ENCODE measurements at regions not wholly inside any gene's neighbourhood (a gene's known extent, or its start where the extent isn't known, plus 50 kb on each side); places are given as distances from the start of the nearest gene placed in this dataset.
"Not testable (repeated sequence)": the region's sequence is repeated elsewhere in the genome, so short reads cannot be mapped to it uniquely, and the experiment has no call there.

DNA sequence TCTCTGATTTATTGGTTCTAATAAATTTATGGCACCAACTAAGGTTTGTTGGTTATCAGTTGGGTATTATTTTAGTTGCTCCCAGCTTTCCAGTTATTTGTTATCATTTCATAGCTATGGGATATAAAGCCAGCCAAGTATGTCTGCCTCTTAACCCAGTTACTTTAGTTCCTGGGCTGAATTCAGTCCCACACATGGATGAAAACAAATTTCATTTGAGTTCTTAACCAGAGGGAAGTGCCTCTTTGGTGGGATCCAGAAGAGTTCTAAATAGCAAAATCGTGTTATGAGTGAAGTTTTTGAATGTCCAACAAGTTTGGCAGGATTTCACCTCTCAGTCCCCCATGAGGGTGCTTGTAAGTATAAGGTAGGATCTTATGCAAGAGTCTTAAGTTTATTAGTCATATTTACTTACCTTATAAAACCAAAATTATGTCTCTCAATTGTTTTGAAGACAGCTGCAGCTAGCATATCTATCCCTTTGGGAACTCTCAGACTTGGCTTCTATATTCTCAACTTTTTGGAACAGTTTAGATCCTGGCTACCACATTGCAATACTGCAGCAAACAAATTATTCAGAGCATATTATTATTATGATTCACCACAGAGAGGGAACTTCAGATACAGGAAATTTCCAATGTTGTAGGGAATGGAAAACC is 683.6 kb downstream of the BCKDHB start:
- peaks cover 8% of the 10 kb centered on the region for H3K9me3 Mint-ChIP-seq
- no peaks in the 10 kb centered on the region for H3K36me3 Mint-ChIP-seq (ENCODE audit: low read depth)
- no peaks in the 10 kb centered on the region for H3K4me1 Mint-ChIP-seq (ENCODE audit: low read depth)
- H3K4me3 Mint-ChIP-seq, result no peak overlapping the region
- DNase-seq, result no peak
- no peaks in the 10 kb centered on the region for H3K27me3 Mint-ChIP-seq
- no peak overlapping the region for H3K27ac Mint-ChIP-seq

DNA sequence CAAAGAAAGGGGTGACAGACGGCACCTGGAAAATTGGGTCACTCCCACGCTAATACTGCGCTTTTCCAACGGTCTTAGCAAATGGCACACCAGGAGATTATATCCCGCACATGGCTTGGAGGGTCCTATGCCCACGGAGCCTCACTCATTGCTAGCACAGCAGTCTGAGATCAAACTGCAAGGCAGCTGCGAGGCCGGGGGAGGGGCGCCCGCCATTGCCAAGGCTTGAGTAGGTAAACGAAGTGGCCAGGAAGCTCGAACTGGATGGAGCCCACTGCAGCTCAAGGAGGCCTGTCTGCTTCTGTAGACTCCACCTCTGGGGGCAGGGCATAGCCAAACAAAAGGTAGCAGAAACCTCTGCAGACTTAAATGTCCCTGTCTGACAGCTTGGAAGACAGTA is 676.8 kb downstream of the BCKDHB start:
- not testable (repeated sequence) for H3K27me3 Mint-ChIP-seq; DNase-seq; H3K4me1 Mint-ChIP-seq (ENCODE audit: low read depth); H3K4me3 Mint-ChIP-seq; H3K36me3 Mint-ChIP-seq (ENCODE audit: low read depth); H3K27ac Mint-ChIP-seq
- peaks cover 15% of the 10 kb centered on the region for H3K9me3 Mint-ChIP-seq

DNA sequence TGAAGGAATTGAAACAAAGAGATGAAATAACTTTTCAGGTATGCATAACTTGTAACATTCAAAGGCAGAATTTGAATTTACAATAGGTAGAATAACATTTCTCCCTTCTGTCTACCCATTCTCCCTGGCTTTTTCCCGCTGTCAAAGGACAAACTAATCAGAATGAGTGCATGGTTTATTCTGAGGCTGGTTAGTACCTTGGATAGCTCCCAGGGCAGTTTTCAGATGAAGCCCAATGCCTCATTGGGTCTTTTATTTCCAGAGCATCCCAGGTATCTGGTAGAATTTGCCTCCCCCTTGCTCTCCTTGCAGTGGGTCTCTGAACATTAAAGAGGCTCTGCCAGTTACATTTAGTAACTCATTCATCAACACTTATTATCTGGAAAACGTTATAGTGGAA is 665.5 kb downstream of the BCKDHB start:
- Mint-ChIP-seq H3K27me3 (no peaks in the 10 kb centered on the region), H3K27ac (no peak overlapping the region), H3K9me3 (no peaks in the 10 kb centered on the region), H3K36me3 (ENCODE audit: low read depth) (no peaks in the 10 kb centered on the region), H3K4me3 (no peak overlapping the region), H3K4me1 (ENCODE audit: low read depth) (no peaks in the 10 kb centered on the region)
- no peak for DNase-seq

DNA sequence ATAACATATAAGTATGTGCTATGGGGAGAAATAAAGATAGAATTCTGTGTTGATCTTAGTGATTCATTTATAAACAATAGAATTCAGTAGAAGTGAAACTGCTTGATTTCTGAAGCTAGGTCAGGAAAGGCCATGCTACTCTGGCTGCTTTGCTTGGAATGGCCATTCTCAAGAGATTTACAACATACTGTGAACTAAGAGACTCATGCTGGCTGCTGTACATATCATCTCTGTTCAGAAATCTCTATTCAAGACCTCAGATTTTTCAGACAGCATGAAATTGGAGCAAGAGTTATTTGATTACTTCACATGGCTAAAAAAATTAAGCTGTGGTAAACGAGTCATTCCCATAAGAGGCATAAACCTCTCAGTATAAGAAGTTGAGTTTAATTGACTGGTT is 662.6 kb downstream of the BCKDHB start:
- no peaks in the 10 kb centered on the region for H3K4me1 Mint-ChIP-seq (ENCODE audit: low read depth)
- peaks cover 8% of the 10 kb centered on the region for H3K9me3 Mint-ChIP-seq
- H3K4me3 Mint-ChIP-seq, result no peak overlapping the region
- no peak overlapping the region for H3K27ac Mint-ChIP-seq
- no peaks in the 10 kb centered on the region for H3K36me3 Mint-ChIP-seq (ENCODE audit: low read depth)
- DNase-seq, result no peak
- H3K27me3 Mint-ChIP-seq, result no peaks in the 10 kb centered on the region

DNA sequence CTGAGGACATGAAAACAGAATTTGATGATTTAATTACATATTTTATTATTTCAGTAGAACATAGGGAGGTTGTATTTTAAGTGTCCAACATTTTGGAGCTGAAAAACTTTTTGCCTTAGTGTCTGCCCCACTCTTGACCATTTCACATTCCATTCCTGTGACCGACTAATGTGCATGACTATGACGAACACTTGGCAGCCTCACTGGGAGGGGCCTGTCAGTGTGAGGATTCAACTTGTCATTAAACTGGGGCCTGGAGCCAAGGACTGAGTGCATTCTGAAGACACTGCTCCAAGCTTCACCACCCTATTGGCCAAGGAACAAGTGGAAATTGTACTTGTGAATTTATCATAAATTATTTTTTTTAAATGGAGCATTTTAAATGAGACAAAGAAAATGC is 661.3 kb downstream of the BCKDHB start:
- Mint-ChIP-seq H3K36me3 (ENCODE audit: low read depth) (no peaks in the 10 kb centered on the region), H3K27me3 (no peaks in the 10 kb centered on the region), H3K27ac (no peak overlapping the region), H3K4me3 (no peak overlapping the region), H3K9me3 (peaks cover 11% of the 10 kb centered on the region), H3K4me1 (ENCODE audit: low read depth) (no peaks in the 10 kb centered on the region)
- DNase-seq, result no peak

DNA sequence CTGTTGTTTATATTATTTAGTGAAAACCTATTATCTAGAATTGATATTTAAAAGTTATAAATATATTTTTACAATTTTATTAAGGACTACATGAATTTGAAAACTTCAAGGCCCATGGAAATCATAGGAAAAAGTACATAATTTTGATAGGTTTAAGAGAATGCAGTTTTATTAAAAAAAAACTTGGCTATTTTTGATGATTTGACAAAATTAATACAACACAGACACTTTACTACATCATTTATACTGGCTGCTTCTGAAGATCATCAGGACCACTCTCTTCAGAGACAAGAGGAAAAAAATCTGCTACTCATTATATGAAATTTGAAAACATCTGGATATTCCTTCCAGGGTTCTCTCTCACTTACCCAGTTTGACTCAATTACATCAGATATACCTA is 637.7 kb downstream of the BCKDHB start:
- Mint-ChIP-seq H3K27me3 (no peaks in the 10 kb centered on the region), H3K27ac (no peak overlapping the region), H3K4me1 (ENCODE audit: low read depth) (no peaks in the 10 kb centered on the region), H3K4me3 (no peak overlapping the region), H3K9me3 (peaks cover 8% of the 10 kb centered on the region), H3K36me3 (ENCODE audit: low read depth) (no peaks in the 10 kb centered on the region)
- DNase-seq, result no peak

DNA sequence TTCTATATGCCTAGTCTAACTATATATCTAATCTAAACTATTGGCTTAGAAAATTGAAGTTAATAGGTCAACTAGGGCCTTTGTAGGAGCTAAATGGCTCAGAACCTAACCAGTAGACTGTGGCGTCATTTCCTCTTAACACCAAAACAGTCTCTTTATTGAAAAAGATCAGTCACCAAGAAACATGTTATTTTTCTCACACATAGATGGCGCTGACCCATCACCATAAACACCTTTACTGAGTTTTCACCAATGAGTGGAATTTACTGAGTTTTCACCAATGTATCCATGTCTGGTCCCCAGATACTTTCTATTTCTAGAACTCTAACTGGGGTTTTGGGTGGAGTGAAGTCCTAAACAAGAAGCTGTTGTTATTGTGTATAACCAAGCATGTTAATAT is 636.0 kb downstream of the BCKDHB start:
- no peak for DNase-seq
- Mint-ChIP-seq H3K27me3 (no peaks in the 10 kb centered on the region), H3K4me3 (no peak overlapping the region), H3K27ac (no peak overlapping the region), H3K4me1 (ENCODE audit: low read depth) (no peaks in the 10 kb centered on the region), H3K9me3 (peaks cover 10% of the 10 kb centered on the region), H3K36me3 (ENCODE audit: low read depth) (no peaks in the 10 kb centered on the region)

DNA sequence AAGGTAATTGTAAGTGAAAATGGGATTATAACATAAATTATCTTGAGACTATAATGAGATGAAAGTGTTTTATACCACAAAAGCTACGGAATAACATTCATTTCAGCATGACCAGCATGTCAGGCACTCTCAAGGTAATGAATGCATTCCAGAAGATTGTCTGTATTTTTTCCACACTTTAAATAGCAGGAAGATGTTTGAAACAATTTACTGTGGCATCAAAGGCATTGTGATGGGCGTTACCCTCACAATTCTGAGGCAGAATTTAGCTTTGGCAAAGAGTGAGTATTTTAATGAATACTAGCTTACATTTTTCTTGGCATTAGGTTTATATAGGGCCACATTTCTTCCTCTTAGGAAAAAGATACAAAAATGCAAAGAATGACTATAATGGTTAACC is 627.2 kb downstream of the BCKDHB start:
- Mint-ChIP-seq H3K4me1 (ENCODE audit: low read depth) (no peaks in the 10 kb centered on the region), H3K27ac (no peak overlapping the region), H3K9me3 (peaks cover 3% of the 10 kb centered on the region), H3K36me3 (ENCODE audit: low read depth) (no peaks in the 10 kb centered on the region), H3K27me3 (no peaks in the 10 kb centered on the region), H3K4me3 (no peak overlapping the region)
- no peak for DNase-seq

DNA sequence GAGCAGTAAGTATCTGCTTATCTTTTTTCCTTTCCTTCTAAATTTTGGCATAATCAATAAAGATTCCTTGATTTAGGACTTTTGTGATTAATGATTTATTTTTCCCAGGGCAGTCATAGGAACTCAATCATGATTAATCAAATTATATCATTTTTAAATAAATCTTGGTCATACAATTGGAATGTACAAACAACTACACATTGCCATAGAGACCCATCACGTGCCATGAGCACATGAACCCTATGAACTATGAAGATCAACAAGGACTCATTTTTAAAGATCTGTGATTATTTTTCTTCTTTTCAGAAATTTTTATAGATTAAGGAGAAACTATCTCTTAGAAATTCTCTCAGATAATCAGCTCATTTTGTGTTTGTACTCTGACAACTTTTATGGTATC is 622.4 kb downstream of the BCKDHB start:
- Mint-ChIP-seq H3K27me3 (no peaks in the 10 kb centered on the region), H3K36me3 (ENCODE audit: low read depth) (no peaks in the 10 kb centered on the region), H3K4me3 (no peak overlapping the region), H3K9me3 (no peaks in the 10 kb centered on the region), H3K27ac (no peak overlapping the region), H3K4me1 (ENCODE audit: low read depth) (no peaks in the 10 kb centered on the region)
- no peak for DNase-seq

DNA sequence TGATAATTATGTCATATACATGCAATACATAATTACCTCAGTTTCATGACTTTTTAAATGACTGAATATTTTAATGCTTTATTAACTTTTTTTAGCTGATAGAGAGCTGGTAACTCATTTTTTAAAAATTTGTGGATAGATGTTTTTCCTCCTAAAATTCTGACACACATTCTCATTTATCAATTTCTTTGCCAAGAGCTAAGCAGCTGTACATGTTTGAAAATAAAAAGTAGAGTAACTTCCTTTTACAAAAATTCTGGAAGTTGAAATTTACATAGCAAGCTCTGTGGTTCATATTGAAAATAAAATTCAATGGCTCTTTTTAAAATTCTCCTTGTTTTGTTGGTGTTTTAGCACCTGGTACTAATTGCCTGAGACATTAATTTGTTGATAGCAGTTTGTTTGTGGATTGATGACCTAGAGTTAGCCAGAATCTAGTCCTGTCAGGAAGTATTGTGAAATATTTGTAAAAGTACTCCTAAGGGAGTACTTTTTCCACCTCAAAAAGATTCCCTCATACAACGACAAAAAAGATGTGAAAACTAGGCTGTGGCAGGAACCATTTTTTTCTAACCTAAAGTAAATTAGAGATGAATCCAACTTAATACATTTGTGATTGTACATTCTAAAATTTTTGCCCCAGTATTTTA is 621.8 kb downstream of the BCKDHB start:
- no peak for DNase-seq
- Mint-ChIP-seq H3K4me1 (ENCODE audit: low read depth) (no peaks in the 10 kb centered on the region), H3K27me3 (no peaks in the 10 kb centered on the region), H3K36me3 (ENCODE audit: low read depth) (no peaks in the 10 kb centered on the region), H3K27ac (no peak overlapping the region), H3K4me3 (no peak overlapping the region), H3K9me3 (no peaks in the 10 kb centered on the region)

DNA sequence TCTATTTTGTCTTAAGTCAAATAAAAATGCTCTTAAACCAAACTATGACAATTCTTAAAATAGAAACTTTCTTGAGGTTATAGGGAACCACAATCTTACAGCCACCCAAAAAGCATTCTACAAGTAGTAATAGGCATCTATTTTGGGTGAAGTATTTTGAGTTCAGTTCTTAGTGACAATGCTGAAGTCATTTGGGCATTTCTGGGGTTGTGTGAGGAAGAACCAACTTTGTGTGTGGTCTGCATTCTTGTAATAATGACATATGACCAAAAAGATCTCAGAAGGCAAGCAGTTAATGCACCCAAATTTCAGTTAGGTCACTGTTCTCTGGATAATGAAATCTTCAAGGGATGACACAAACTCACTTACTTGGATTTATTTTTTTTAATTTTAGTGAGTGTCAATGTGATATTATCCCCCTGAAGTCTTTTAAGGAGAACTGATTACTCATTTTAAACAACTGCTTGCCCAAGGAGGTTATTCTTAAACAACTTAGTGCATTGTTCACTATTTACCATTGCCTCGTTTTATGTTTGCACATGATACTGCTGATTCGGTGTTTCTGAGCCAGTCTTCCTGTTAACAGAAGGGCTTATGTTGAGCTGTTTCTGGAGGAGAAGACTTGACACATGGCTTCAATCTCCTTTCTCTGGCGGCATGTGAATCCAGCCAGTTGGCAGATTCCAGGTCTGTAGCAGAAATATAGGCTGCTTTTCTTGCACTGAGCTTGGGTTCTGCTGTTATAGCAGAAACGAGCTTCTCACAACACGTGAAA is 618.9 kb downstream of the BCKDHB start:
- no peak for DNase-seq
- Mint-ChIP-seq H3K27ac (no peak overlapping the region), H3K4me3 (no peak overlapping the region), H3K36me3 (ENCODE audit: low read depth) (no peaks in the 10 kb centered on the region), H3K27me3 (no peaks in the 10 kb centered on the region), H3K4me1 (ENCODE audit: low read depth) (no peaks in the 10 kb centered on the region), H3K9me3 (no peaks in the 10 kb centered on the region)

DNA sequence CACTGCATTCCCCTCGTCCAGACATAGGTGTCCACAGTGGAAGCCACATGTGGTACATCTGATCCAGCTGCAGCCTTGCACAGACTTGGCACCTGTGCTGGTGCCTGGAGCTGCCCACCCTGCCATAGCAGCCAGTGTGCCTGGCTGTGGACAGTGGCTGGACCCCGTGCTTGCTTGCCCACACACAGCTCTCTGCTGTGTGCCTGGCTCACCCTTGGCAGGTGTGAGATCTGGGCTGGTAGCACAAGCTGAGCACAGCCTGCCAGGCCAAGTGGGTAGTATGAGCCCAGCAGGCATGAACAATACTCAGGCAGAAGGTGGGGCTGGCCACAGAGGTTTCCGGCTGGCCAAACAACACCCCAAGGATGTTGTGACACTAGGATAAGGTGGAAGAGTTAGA is 614.4 kb downstream of the BCKDHB start:
- Mint-ChIP-seq H3K27me3 (no peaks in the 10 kb centered on the region), H3K27ac (no peak overlapping the region), H3K4me1 (ENCODE audit: low read depth) (no peaks in the 10 kb centered on the region), H3K9me3 (no peaks in the 10 kb centered on the region), H3K4me3 (no peak overlapping the region), H3K36me3 (ENCODE audit: low read depth) (no peaks in the 10 kb centered on the region)
- no peak for DNase-seq

DNA sequence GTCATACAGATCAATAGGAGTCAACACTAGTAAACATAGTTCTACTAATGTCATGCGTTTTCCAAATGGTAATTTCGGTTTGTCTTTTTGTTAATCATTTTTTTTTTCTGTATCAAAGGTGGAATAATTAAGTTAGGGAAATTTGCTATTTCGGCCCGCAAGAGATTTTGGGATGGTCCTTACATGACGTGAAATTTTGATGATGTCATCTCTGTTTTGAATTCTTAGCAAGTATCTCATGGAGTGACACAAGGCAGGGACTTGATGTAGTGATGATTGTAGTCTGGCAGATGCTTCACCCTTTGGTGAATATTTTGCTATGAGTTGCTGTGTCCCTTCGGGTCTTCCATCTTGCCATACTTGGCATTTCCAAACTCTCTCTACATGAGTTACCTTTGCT is 608.0 kb downstream of the BCKDHB start:
- H3K36me3 Mint-ChIP-seq (ENCODE audit: low read depth), result no peaks in the 10 kb centered on the region
- H3K27me3 Mint-ChIP-seq, result no peaks in the 10 kb centered on the region
- no peaks in the 10 kb centered on the region for H3K9me3 Mint-ChIP-seq
- H3K4me3 Mint-ChIP-seq, result no peak overlapping the region
- H3K27ac Mint-ChIP-seq, result no peak overlapping the region
- DNase-seq, result no peak
- H3K4me1 Mint-ChIP-seq (ENCODE audit: low read depth), result no peaks in the 10 kb centered on the region

DNA sequence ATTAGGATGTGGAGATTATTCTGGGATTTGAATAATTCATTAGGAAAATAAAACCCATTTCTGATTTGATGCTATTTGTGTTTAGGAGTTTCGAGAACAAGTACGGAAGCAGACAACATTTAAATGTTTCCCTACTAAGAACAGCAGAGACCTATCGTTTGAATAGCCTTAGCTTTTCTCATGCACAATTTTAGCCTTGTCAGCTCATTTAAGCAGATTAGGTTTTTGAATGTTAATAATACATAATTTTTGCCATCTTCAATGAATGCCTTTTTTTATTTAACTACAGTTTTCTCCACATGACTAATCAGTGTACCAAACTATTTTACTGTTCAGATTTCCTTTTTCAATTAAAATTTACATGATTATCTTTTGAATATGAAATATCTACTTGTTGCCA is 592.0 kb downstream of the BCKDHB start:
- Mint-ChIP-seq H3K36me3 (ENCODE audit: low read depth) (no peaks in the 10 kb centered on the region), H3K9me3 (peaks cover 27% of the 10 kb centered on the region), H3K27me3 (no peaks in the 10 kb centered on the region), H3K27ac (no peak overlapping the region), H3K4me3 (no peak overlapping the region), H3K4me1 (ENCODE audit: low read depth) (no peaks in the 10 kb centered on the region)
- no peak for DNase-seq

DNA sequence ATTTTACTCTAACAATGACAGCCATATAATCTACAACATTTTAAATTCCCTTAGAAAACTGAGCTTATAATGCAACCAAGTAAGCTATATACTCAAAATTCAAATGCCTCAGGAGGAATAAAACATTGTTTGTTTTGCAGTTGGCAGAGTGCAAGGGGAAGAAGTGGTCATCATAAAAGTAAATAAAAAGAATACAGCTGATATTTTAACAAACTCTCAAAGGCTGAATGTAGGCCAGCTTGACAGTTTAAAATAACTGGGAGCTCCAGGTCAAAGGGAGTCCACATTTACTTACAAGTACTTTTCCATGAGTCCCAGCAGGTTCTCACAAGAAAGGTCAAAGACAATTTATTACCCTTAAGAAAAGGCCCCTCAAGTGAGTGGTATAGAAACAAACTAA is 589.8 kb downstream of the BCKDHB start:
- Mint-ChIP-seq H3K4me1 (ENCODE audit: low read depth) (no peaks in the 10 kb centered on the region), H3K27me3 (no peaks in the 10 kb centered on the region), H3K27ac (no peak overlapping the region), H3K9me3 (peaks cover 17% of the 10 kb centered on the region), H3K4me3 (no peak overlapping the region), H3K36me3 (ENCODE audit: low read depth) (no peaks in the 10 kb centered on the region)
- no peak for DNase-seq

All from activated T-cell treated with anti-CD3 and anti-CD28 coated beads, Interleukin-2, amount 50 U/mL, for 24 hours (primary cell).